Esophagus muscularis mucosa (tissue), 3 donors: ENCODE measurements at regions not wholly inside any gene's neighbourhood (a gene's known extent, or its start where the extent isn't known, plus 50 kb on each side); places are given as distances from the start of the nearest gene placed in this dataset.

Experiments
- CTCF ChIP-seq, 3 experiments: fragments of 200-600 bp in 2 of 3; fragments of 450-650 bp in 1 of 3; sonication (generic) in 2 of 3; IDR thresholded peaks; one replicate each; pipeline ENCODE4 v1.5.1; 2017 to 2019; ENCODE audit warnings: antibody characterized with exemption in 3 of 3, mild to moderate bottlenecking in 2 of 3, moderate library complexity in 1 of 3
- POLR2A ChIP-seq: fragments of 450-650 bp; IDR thresholded peaks from one replicate; pipeline ENCODE4 v1.6.1; 2017; ENCODE audit warnings: antibody characterized with exemption, moderate library complexity, mild to moderate bottlenecking, low read depth

GRCh38 chr20:40085513-40085912 lies 603.5 kb downstream of the MAFB start:
- TF ChIP-seq POLR2A (no peak), CTCF (IDR thresholded peaks at IDR 0.05) (no peak)
